Liver (tissue), 3 donors: ENCODE measurements at regions not wholly inside any gene's neighbourhood (a gene's known extent, or its start where the extent isn't known, plus 50 kb on each side); places are given as distances from the start of the nearest gene placed in this dataset.

Source experiments
- ATF3 ChIP-seq: IDR thresholded peaks from 2 replicates; pipeline ENCODE4 v1.6.1; 2016; ENCODE audit warnings: antibody characterized with exemption
- FOXA1 ChIP-seq: IDR thresholded peaks from 2 replicates; pipeline ENCODE4 v1.6.1; 2016; ENCODE audit warnings: antibody characterized with exemption
- GABPA ChIP-seq, 2 donors: IDR thresholded peaks in 1 of 2; conservative IDR thresholded peaks in 1 of 2; 2 replicates each; pipeline ENCODE4 v1.6.1; 2016; ENCODE audit warnings: antibody characterized with exemption in 2 of 2, mild to moderate bottlenecking in 1 of 2, moderate library complexity in 1 of 2
- HNF4A ChIP-seq, 2 donors: conservative IDR thresholded peaks; 2 replicates each; pipeline ENCODE4 v1.6.1; 2016; ENCODE audit warnings: antibody characterized with exemption in 2 of 2, mild to moderate bottlenecking in 2 of 2
- JUND ChIP-seq, 2 donors: IDR thresholded peaks; 2 replicates each; pipeline ENCODE4 v1.6.1; 2016; ENCODE audit warnings: antibody characterized with exemption in 2 of 2
- MAX ChIP-seq: IDR thresholded peaks from 2 replicates; pipeline ENCODE4 v1.6.1; 2016; ENCODE audit warnings: antibody characterized with exemption
- RAD21 ChIP-seq, 2 donors: IDR thresholded peaks; 2 replicates each; pipeline ENCODE4 v1.6.1; 2016; ENCODE audit warnings: antibody characterized with exemption in 2 of 2, mild to moderate bottlenecking in 2 of 2
- TAF1 ChIP-seq: conservative IDR thresholded peaks from 2 replicates; pipeline ENCODE4 v1.6.1; 2016; ENCODE audit warnings: antibody characterized with exemption, mild to moderate bottlenecking
- YY1 ChIP-seq: IDR thresholded peaks from 2 replicates; pipeline ENCODE4 v1.6.1; 2016; ENCODE audit warnings: antibody characterized with exemption, mild to moderate bottlenecking
- ZBTB33 ChIP-seq: IDR thresholded peaks from 2 replicates; pipeline ENCODE4 v1.6.1; 2016; ENCODE audit warnings: antibody characterized with exemption
- TF ChIP-seq, protein P1 (sequence below): fragments of 150-350 bp; IDR thresholded peaks from 2 replicates; pipeline ENCODE4 v1.5.1; 2017; ENCODE audit warnings: improper control_type of control experiment, low read depth, low read length; ENCODE audit not compliant: missing input control
- TF ChIP-seq, protein P2 (sequence below): IDR thresholded peaks from 2 replicates; pipeline ENCODE4 v1.6.1; 2016; ENCODE audit warnings: antibody characterized with exemption, mild to moderate bottlenecking
- donor health status: healthy.
- donor health status: healthy.

DNA sequence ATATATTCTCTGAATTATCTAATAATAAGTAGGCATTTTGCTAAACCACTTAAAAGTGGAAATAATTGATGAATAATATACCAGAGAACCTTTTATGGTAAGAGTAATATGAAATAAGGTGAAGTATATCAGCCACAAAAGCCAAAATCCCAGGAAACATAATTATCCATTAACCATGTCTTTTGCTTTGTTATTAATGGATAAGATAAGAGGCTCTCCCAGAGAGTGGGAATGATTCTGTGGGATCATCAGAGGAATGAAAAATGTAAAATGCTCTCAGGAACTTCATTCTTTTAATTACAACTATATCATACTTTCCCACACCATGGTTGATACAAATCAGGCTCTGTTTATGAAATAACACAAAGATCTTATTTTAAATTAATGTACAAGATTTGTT, 391.7 kb upstream of the FZD8 start:
- TF ChIP-seq, protein P1, sequence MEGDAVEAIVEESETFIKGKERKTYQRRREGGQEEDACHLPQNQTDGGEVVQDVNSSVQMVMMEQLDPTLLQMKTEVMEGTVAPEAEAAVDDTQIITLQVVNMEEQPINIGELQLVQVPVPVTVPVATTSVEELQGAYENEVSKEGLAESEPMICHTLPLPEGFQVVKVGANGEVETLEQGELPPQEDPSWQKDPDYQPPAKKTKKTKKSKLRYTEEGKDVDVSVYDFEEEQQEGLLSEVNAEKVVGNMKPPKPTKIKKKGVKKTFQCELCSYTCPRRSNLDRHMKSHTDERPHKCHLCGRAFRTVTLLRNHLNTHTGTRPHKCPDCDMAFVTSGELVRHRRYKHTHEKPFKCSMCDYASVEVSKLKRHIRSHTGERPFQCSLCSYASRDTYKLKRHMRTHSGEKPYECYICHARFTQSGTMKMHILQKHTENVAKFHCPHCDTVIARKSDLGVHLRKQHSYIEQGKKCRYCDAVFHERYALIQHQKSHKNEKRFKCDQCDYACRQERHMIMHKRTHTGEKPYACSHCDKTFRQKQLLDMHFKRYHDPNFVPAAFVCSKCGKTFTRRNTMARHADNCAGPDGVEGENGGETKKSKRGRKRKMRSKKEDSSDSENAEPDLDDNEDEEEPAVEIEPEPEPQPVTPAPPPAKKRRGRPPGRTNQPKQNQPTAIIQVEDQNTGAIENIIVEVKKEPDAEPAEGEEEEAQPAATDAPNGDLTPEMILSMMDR, result no peak
- TF ChIP-seq GABPA (IDR thresholded peaks at IDR 0.05 in 1 of 2, conservative IDR thresholded peaks at IDR 0.05 in 1 of 2) (no peak), JUND (IDR thresholded peaks at IDR 0.05) (no peak), MAX (no peak), YY1 (no peak), ZBTB33 (no peak), HNF4A (conservative IDR thresholded peaks at IDR 0.05) (no peak), RAD21 (IDR thresholded peaks at IDR 0.05) (no peak), FOXA1 (no peak), ATF3 (no peak), TAF1 (no peak)
- TF ChIP-seq, protein P2, sequence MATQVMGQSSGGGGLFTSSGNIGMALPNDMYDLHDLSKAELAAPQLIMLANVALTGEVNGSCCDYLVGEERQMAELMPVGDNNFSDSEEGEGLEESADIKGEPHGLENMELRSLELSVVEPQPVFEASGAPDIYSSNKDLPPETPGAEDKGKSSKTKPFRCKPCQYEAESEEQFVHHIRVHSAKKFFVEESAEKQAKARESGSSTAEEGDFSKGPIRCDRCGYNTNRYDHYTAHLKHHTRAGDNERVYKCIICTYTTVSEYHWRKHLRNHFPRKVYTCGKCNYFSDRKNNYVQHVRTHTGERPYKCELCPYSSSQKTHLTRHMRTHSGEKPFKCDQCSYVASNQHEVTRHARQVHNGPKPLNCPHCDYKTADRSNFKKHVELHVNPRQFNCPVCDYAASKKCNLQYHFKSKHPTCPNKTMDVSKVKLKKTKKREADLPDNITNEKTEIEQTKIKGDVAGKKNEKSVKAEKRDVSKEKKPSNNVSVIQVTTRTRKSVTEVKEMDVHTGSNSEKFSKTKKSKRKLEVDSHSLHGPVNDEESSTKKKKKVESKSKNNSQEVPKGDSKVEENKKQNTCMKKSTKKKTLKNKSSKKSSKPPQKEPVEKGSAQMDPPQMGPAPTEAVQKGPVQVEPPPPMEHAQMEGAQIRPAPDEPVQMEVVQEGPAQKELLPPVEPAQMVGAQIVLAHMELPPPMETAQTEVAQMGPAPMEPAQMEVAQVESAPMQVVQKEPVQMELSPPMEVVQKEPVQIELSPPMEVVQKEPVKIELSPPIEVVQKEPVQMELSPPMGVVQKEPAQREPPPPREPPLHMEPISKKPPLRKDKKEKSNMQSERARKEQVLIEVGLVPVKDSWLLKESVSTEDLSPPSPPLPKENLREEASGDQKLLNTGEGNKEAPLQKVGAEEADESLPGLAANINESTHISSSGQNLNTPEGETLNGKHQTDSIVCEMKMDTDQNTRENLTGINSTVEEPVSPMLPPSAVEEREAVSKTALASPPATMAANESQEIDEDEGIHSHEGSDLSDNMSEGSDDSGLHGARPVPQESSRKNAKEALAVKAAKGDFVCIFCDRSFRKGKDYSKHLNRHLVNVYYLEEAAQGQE, result no peak
